GM12891 (cell line): ENCODE measurements at regions not wholly inside any gene's neighbourhood (a gene's known extent, or its start where the extent isn't known, plus 50 kb on each side); places are given as distances from the start of the nearest gene placed in this dataset.

Source experiments
- POLR2A ChIP-seq: IDR thresholded peaks from 2 replicates; pipeline ENCODE4 v1.6.1; 2011; ENCODE audit warnings: low read depth, low read length, control low read depth
- POLR2AphosphoS5 ChIP-seq: IDR thresholded peaks from 2 replicates; pipeline ENCODE4 v1.6.1; 2011; ENCODE audit warnings: low read depth, low read length, control low read depth
- TAF1 ChIP-seq: IDR thresholded peaks from 2 replicates; pipeline ENCODE4 v1.6.1; 2011; ENCODE audit warnings: low read depth, low read length, control low read depth

GRCh38 chr1:221884821-221885220, 142.9 kb upstream of the DUSP10 start:
- TF ChIP-seq POLR2AphosphoS5 (no peak), POLR2A (no peak), TAF1 (no peak)
